H4 (cell line): ENCODE measurements at regions not wholly inside any gene's neighbourhood (a gene's known extent, or its start where the extent isn't known, plus 50 kb on each side); places are given as distances from the start of the nearest gene placed in this dataset.
"Not testable (repeated sequence)": the region's sequence is repeated elsewhere in the genome, so short reads cannot be mapped to it uniquely, and the experiment has no call there.

Experiments used
- DNase-seq: peaks from one replicate; pipeline ENCODE4 v3.0.0-alpha.2; 2015; ENCODE audit warnings: low spot score

- DNase-seq: no peak
Measured at GRCh38 chr15:62502451-62502850, 337.4 kb upstream of the C2CD4B start.

- DNase-seq: no peak
Measured at GRCh38 chr15:62503451-62503850, 338.4 kb upstream of the C2CD4B start.

- no peak for DNase-seq
Measured at GRCh38 chr15:62505762-62506161, 340.7 kb upstream of the C2CD4B start.

GRCh38 chr15:62506217-62506805 lies 341.2 kb upstream of the C2CD4B start:
- DNase-seq: no peak

GRCh38 chr15:62509395-62509958 lies 344.4 kb upstream of the C2CD4B start:
- DNase-seq: no peak

GRCh38 chr15:62510791-62511190 lies 345.7 kb upstream of the C2CD4B start:
- no peak for DNase-seq

- no peak for DNase-seq
Measured at GRCh38 chr15:62512904-62513303, 347.8 kb upstream of the C2CD4B start.

- DNase-seq: no peak
Measured at GRCh38 chr15:62513893-62514292, 348.8 kb upstream of the C2CD4B start.

- no peak for DNase-seq
Measured at GRCh38 chr15:62515696-62516395, 350.8 kb upstream of the C2CD4B start.

GRCh38 chr15:62517541-62517940 lies 352.5 kb upstream of the C2CD4B start:
- DNase-seq: no peak

- DNase-seq: not testable (repeated sequence)
Measured at GRCh38 chr15:62518666-62519065, 353.6 kb upstream of the C2CD4B start.

- no peak for DNase-seq
Measured at GRCh38 chr15:62519900-62520299, 354.8 kb upstream of the C2CD4B start.

- no peak for DNase-seq
Measured at GRCh38 chr15:62520887-62521286, 355.8 kb upstream of the C2CD4B start.

- no peak for DNase-seq
Measured at GRCh38 chr15:62521396-62521795, 356.3 kb upstream of the C2CD4B start.

GRCh38 chr15:62524848-62525247 lies 359.8 kb upstream of the C2CD4B start:
- no peak for DNase-seq

GRCh38 chr15:62527387-62527786 lies 362.3 kb upstream of the C2CD4B start:
- DNase-seq: no peak

- no peak for DNase-seq
Measured at GRCh38 chr15:62528505-62528904, 363.4 kb upstream of the C2CD4B start.

- no peak for DNase-seq
Measured at GRCh38 chr15:62532367-62532766, 367.3 kb upstream of the C2CD4B start.

GRCh38 chr15:62533687-62534086 lies 368.6 kb upstream of the C2CD4B start:
- DNase-seq: no peak

- no peak for DNase-seq
Measured at GRCh38 chr15:62534996-62535395, 369.9 kb upstream of the C2CD4B start.

- DNase-seq: no peak
Measured at GRCh38 chr15:62539236-62539635, 374.2 kb upstream of the C2CD4B start.

- no peak for DNase-seq
Measured at GRCh38 chr15:62541250-62541649, 376.2 kb upstream of the C2CD4B start.

GRCh38 chr15:62541846-62542245 lies 376.8 kb upstream of the C2CD4B start:
- no peak for DNase-seq
